Breast epithelium (tissue), 3 donors: ENCODE measurements at regions not wholly inside any gene's neighbourhood (a gene's known extent, or its start where the extent isn't known, plus 50 kb on each side); places are given as distances from the start of the nearest gene placed in this dataset.

ENCODE experiments used
- POLR2A ChIP-seq: fragments of 450-650 bp; IDR thresholded peaks from one replicate; pipeline ENCODE4 v1.6.1; 2016; ENCODE audit warnings: antibody characterized with exemption, mild to moderate bottlenecking, moderate library complexity
- TF ChIP-seq, protein P1 (sequence below), 3 donors: fragments of 450-650 bp; IDR thresholded peaks; one replicate each; pipeline ENCODE4 v1.5.1; 2016 to 2017; ENCODE audit warnings: antibody characterized with exemption in 3 of 3, mild to moderate bottlenecking in 3 of 3, moderate library complexity in 3 of 3

DNA sequence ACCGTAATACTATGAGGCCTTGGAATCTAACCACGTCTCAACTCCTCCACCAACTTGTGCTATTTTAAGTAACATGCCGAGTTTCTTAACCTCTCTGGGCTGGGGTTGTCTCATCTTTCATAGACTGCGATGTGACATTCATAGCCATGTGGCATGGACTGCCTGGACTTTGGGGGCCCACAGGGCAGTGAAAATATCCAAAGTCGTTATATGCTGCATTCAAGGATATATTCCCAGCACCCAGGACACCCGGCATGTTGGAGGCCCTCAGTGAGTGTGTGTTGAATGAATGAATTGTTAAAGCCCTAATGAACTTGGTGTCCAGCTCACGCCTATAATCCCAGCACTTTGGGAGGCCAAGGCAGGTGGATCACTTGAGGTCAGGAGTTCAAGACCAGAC is 203.1 kb downstream of the CBLN1 start:
- TF ChIP-seq, protein P1, sequence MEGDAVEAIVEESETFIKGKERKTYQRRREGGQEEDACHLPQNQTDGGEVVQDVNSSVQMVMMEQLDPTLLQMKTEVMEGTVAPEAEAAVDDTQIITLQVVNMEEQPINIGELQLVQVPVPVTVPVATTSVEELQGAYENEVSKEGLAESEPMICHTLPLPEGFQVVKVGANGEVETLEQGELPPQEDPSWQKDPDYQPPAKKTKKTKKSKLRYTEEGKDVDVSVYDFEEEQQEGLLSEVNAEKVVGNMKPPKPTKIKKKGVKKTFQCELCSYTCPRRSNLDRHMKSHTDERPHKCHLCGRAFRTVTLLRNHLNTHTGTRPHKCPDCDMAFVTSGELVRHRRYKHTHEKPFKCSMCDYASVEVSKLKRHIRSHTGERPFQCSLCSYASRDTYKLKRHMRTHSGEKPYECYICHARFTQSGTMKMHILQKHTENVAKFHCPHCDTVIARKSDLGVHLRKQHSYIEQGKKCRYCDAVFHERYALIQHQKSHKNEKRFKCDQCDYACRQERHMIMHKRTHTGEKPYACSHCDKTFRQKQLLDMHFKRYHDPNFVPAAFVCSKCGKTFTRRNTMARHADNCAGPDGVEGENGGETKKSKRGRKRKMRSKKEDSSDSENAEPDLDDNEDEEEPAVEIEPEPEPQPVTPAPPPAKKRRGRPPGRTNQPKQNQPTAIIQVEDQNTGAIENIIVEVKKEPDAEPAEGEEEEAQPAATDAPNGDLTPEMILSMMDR (IDR thresholded peaks at IDR 0.05) = no peak
- no peak for TF ChIP-seq POLR2A
